NCI-H146 (cell line): ENCODE measurements at regions not wholly inside any gene's neighbourhood (a gene's known extent, or its start where the extent isn't known, plus 50 kb on each side); places are given as distances from the start of the nearest gene placed in this dataset.

Experiments
- DNase-seq: peaks from one replicate; lab custom pipeline; 2025; lab: John Stamatoyannopoulos, UW

DNA sequence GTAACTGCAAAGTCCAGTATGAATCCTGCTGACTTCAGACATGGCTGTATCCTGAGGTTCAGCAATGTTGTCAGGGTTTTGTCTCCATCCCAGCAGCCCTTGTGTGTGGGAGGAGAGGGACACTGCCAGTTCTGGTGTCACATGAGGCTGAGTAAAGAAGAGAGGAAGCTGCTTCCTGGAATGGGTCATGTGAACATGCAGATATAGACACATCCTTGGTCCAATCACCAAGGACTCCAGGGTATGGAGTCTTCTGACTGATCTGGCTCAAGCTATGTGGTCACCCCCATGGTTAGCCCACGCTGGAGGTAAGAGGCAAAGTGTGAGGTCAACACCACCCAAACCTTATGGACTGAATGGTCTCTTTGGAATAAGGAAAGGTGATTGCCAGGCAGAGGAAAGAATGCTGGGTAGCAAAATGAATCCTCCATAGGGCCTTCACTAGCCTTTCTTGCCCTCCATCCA is 134.4 kb upstream of the SLC1A4 start:
- no peak for DNase-seq

DNA sequence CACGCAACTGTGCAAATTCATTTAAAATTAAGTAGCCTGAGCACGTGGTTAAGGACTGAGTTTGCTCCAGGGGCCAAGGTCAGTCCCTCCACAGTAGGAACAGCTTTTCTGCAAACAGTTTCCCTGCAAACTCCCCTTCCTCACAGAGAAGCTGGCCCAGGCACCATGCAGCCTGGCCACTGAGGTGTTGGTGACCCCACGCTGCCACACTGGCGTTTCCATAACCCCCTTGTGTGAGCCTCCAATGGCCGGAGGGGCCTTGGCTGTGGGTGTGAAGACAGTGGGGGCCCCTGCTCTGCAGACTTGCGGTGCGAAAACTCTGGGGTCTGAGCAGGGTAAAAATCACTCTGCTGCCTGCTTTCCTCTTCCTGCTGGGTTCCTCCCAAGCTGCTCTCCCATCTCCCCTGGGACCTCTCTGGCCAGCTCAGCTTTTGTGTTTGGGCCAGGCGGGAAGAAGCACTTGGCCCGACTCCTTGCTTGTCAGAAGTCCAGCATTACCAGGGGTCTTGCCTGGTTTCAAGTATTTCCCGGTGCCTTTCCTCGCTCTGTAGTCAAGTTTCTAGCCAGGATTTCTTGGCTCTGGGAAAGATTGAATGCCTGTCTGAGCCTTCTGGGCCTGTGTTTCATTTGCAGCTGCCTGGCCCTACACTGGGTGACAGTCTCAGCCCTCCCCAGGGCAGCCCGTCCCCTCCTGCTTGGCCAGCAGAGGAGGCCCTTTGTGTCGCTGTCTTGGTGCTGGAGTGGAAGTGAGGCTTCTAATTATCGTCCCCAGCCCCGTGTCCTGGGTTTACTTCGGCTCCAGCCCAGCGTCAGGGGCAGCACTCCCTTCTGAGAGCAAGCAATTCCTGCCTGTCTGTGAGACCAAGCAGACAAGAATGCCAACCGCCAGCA is 131.4 kb upstream of the SLC1A4 start:
- no peak for DNase-seq

DNA sequence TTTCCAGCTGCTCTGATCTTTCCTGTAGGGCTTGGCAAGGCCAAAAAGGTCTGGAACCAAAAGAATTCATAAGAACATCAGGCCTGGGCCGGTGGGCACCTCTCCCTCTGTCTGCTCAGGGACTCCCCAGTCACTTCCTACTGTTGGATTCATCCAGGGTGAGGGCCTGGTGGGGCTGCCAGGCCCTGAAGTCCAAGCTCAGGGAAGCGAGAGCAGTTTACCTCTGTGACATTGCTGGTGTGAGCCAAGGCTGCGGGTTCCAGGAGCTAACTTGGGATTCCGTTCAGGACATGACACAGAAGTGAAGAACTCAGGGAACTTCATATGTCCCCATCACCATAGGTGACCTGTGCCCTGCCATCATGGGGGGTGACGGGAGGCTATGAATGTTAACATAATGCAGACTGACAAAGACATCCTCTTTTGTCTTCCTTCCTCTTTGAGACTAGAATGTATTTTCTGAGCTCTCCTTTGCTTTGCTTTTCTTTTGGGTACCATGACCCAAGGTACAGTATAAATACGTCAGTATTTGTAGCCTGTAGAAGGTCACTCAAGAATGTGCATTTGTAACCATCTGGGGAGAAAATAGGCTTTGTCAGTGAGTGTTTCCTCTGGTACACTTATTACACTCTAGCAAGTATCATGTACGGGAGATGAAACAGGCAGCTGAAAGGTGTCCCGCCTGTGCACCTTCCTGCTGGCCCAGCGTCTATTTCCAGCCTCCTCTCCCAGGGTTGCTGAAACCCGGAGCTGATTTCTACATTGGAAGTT is 130.5 kb upstream of the SLC1A4 start:
- no peak for DNase-seq

DNA sequence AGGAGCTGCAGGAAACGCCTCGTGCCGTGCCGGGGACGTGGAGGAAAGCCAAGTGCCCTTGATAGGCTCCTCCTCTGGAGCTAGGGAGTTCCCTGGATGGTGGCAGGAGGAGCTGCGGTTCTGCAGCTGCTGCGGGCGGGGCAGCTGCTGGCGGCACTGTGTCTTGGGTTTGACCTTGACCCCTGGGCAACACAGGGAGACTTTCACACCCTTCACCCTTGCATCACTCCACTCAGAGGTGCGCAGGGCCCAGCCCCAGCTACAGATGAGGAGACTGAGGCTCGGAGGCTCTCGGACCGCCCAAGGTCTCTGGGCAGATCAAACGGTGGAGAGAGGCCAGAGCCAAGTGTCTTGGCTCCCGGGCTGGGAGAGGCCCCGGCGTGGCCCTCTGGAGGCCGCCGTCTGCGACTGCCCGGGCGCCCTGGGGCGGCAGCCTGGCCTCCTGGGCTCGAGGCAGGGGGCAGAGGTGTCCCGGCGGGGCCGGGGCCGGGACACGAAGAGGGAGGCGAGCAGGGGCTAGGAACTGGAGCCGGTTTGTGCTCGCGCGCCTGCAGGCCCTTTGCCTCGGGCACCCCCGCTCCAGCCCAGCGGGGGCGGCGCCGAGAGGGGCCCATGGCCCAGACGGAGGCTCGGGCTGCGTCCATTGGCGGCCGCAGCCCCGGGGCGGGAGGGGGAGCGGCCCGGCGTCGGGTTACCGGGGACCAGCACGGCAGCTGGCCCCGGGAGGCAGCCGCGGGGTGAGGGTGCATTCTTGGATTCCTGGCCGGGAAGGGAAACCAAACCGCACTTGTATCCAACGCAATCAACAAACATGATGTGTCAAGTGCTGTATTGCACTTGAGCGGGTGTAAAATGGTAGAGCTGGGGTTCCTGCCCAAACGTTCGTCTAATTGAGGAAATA is 129.6 kb upstream of the SLC1A4 start:
- DNase-seq, result no peak

DNA sequence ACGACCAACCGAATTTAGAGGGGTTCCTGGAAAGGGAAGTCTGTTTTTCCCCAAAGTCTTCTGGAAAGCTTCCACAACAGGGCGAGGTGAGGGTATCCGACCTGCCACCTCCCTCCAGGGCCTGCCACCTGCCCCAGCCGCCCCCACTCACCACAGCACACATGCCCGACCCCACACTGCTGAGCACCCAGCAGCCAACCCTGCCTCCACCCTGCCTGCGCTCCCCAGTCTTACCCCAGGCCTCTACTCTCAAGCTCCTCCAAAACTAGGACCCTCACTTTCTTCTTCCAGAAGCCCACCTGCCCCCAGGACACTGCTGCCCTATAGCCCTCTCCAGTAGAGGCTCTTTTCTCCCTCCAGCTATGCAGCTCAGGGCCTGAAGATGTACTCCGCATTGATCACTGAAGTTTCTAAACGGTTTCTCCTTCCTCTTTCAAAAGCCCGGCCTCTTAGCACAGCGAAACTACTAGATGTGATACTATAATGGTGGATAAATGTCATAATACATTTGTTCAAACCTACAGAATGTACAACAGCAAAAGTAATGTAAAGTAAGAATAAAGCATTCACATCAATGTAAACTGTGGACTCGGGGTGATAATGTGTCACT is 128.8 kb upstream of the SLC1A4 start:
- DNase-seq, result no peak

DNA sequence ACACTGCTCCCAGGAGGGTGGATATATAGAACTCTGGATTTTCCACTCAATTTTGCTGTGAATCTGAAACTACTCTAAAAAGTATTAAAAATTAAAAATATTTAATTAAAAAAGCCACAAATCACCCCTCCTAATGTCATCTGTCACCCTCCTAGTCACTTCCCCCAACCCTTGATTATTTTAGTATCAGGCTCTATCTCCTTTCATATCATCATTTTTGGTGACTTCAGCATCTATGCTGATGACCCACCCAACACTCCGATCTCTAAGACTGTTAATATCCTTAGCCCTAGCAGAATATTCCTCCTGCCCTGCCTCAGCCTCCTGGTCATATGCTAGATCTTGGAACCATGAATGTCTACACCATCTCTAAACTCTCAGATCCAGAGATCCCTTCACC is 128.3 kb upstream of the SLC1A4 start:
- DNase-seq, result no peak

DNA sequence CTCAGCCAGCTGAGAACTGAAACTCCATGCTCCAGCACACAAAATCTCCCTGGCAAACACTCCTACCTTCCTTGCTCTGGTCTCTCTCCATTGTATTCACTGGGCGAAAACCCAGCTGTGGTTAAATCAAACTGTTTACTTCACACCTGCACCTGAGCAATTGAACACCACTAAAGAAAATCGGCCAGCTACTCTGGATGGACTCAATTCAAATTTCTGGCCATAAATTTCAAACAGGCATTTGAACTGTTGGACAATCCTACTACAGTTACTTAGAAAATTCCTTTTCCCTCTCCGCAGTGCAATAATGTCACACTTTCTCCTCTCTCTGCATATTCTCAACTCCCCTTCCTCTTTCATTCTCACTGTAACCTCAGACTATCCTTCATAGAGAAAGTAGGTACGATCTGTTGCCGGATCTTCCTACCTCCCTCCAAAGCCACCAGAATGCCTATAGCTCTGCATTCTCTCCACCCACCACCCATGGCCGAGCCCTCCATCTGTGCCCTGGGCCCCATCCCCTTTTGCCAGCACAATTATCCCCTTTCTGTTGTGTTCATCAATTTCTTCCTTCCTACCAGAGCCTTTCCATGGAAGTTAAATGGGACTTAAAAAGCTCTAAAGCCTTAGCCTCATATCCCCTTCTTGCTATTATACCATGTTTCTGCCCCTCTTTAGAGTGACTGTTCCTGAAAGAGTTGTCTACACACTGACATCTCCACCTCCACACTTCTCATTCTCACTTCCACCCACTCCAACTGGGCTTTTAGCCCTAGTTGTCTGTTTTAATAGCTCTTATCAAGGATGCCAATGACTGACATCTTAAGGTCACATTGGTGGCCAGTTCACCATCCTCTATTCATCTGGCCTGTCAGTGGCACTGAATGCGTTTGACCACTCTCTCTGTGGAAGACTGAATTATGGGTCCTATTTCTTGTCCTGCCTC is 127.5 kb upstream of the SLC1A4 start:
- DNase-seq, result no peak

DNA sequence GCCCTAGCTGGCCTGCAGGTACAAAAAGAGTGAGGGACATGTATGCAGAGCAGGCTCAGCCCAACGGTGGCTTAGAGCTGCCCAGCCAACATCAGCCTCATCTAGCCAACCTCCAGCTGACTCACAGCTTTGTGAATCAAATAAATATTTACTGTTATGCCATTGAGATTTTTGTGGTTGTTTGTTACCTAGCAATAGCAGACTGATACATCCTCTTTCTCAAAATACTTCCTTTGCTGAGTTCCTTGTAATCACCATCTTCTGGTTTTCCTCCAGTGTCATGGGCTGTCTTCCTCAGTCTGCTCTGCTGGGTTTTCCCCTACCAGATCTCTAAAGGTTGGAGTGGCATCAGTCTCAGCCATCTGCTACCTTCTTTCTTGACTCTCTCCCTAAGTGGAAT is 126.6 kb upstream of the SLC1A4 start:
- DNase-seq, result no peak

DNA sequence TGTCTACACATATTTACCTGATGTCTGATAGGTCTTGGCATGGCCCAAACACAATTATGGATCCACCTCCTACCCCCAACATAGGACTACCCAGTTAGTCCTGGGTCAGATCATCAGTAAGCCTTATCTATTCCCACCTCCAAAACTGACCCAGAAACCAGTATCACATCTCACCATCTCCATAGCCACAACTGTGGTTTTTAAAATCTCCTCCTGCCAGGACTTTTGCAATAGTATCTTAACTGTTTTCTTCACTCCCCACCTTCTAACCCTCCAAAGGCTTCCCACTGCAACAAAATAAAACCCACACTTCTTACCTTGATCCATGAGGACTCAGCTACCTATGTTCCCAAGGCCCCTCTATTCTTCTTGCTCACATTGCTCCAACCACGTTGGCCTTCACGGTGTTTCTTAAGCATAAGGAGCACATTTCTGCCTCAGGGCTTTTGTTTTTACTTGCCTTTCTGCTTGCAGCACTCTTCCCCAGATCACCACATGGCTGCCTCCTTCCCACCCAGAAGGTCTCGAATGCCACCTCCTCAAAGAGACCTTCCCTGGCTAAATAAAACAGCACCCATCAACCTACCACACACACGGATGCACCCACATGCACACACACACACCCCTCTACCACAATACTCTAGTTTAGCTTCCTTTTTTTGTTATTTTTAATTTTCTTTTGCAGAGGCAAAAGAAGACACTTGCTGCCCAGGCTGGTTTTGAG is 125.9 kb upstream of the SLC1A4 start:
- no peak for DNase-seq

DNA sequence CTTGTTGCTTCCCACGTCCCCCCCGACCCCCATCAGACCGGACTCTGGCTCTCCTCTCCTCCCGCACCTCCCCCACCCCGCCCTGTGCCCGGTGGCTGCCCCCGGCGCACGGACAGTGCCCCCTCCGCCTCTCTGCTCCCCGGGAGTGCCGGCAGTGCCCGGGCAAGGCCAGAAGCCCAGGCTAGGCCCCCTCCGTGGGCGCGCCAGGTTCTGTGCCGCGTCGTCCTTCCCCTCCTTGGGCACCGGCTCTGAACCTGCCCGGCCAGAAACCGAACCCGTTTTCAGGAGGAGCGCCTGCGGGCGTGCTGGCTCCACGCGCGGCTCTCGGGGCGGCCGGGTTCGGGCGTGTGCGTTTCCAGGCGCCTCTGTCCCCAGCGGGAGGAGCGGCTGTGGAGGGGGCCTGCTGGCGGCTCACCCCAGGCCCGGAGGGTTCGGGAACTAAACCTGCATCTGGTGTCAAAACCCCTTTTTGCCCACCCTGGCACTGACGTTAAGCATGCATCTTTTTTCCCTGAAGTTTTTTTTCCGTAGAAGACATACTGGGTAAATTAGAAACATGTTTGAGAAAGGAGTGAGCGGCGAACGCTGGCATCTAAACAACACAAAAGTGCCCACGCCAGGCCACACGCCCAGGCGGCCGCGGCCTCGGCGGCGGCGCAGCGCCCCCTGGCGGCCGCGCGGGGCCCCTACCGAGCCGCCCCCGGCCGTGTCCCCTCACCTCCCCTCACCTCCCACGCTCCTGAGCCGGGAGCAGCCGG is 123.9 kb upstream of the SLC1A4 start:
- DNase-seq, result peak; percentile 67

DNA sequence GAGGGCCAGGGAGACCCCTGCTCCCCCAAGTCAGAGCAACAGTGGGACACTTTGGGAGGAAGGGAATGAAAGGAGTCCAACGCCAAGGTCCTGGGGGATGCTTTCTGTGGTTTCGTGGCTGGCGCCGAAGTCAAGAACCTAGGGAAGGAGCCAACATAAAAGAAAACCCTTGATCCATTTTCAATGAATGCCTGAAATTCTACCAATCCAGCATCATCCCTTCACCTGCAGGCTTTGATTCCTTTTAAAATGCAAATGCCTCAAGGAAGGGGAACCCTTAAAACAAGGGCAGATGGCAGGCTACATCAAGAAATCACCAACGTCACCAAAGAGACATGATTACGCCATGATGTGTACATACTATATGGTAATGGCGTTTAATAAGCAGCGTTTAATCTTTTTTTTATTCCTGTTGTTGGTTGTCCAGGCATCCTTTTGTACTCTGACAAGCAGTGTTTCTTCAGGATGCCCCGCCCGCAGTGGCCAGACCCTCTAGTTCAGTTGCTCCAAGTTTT is 123.3 kb upstream of the SLC1A4 start:
- DNase-seq, result no peak

DNA sequence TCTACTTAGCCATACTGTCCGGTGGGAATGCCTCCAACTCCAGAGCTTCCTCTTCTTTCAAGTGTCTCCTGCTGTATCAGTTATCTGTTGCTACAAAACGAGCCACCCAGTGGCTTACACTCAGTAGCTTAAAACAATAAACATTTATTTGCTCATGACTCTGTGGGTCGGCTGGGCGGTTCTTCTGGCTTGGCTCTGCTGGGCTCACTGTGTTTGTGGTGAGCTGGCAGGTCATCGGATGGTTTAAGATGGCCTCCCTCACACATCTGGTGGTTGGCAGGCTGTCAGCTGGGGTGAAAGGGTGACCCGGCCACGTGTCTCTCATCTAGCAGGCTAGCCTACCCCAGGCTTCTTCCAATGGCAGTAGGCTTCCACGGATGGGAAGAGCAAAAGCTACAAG is 122.4 kb upstream of the SLC1A4 start:
- peak; percentile 17 for DNase-seq

DNA sequence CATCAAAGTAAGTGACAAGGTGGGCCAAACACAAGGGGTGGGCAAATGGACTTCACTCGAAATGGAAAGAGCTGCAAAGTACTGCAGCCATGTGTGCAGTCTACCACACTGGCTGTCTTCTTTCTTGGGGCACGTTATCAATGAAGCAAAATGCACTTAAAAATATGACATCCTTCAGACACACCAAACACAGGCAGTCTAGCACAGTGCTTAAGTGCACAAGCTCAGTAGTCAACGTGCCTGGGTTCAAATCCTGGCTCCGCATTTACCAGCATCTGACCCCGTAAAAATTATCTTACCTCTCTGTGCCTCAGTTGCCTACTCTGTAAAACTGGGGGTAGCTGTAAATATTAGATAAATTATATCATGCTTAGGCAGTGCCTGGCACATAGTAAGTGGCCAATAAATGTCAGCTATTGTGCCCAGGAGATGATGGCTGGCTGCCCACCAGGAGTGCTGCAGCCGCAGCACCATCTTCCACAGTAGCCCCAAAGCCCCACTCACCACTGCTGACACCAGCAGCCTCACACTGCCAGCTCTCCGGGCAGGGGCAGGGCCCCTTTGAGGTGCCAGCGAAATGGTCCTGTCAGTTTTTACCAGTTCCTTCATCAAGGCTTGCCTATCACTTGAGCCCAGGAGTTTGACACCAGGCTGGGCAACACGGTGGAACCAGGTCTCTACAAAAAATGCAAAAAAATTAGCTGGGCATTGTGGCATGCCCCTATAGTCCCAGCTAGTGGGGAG is 121.8 kb upstream of the SLC1A4 start:
- no peak for DNase-seq

DNA sequence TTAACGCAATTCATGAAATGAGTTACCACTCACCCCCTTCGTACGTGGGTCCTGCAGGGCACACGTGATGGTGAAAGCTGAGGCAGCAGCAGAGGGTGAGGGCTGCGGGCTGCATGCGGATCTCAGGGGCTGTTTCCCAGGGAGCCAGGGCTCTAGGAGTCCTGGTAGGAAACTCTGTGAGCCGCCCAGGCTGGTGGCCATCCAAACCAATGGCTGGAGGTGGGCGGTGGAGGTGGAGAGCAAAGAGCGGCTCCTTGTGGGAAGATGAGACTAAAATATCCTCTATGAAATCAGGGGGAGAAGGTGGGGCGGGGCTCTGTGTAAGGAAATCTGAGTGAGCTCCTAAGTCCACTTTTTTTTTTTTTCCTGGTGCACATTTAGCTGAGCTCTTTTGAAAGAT is 120.1 kb upstream of the SLC1A4 start:
- no peak for DNase-seq

DNA sequence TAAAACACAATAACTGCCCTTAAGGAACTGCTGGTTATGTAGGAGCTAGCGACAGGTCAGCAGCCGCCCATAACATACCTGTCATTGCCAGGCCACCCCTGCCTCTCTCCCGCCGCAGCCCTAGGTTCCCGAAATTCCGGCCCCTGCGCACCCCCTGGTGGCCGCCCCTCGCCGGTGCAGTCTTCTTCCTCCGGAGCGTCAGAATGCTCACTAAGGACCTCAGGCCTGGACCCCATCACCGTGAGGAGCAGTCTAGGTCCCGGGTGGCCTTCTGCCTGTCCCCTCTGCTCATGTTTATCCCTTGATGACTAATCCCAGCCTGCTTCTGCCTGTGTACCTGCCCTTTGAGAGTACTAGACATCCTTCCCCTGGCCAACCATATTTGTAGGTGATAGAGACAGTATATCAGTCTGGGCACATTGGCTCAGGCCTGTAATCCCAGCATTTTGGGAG is 115.7 kb upstream of the SLC1A4 start:
- peak; percentile 60 for DNase-seq

DNA sequence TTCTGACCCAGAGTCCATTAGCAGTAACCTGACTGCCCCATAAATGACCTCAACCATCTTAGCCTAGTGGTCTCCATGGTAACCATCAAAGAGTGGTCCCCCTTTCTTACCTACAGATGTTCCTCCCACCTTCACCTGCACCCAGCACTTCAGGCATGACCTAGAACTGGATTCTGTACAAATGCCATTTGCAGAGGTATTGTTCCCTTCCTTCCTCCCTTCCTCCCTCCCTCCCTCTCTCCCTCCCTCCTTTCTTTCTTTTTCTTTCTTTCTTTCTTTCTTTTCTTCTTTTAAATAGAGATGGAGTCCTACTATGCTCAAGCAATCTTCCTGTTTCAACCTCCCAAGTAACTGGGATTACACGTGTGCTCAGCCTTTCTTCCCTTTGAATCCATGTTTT is 114.6 kb upstream of the SLC1A4 start:
- DNase-seq, result no peak

DNA sequence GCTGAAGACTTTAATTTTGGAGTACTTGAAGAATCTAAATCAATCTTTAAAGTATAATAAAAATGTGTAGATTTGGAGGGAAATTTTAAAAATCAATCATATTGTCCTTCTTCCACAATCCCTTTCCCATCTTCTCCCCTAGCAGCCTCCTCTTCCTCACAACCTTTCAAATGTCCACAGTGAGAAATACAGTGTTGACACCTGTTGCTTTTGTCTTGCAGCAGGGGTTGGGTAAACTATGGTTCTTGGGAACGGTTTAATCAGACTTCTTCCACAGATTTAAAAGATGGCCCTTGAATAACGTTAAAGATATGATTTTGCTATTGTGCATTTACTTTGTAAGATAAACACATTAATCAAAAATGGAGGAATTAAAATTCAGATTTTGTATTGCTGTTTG is 113.8 kb upstream of the SLC1A4 start:
- DNase-seq, result no peak

DNA sequence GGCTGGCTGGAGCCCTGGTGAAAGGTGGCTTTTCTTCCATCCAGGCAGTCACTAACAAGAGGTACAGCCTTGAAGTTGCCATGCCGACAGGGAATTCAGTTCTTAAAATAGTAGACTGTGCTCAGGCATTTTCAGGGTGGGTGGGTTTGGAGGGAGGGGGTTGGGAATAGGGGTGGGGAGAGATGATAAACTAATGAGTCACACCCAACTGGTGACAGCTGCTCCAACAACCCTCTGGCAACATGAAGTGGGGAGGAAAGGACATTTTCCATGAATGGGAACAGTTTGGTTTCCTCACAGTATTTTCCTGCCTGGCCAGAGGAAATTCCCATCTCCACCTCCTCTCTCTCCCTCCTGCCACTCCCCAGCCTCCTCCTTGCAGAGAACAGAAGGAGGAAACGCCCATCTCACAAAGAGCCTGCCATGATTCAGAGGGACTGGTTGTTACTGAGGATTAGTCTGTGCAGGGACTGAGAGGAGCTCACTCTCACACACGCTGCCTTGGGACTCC is 113.0 kb upstream of the SLC1A4 start:
- DNase-seq, result peak; percentile 63
